NB4 (cell line): ENCODE measurements at regions not wholly inside any gene's neighbourhood (a gene's known extent, or its start where the extent isn't known, plus 50 kb on each side); places are given as distances from the start of the nearest gene placed in this dataset.

Experiments
- CTCF ChIP-seq: IDR thresholded peaks from one replicate; pipeline ENCODE4 v1.5.1; 2012; ENCODE audit warnings: low read depth, low read length
- MAX ChIP-seq: IDR thresholded peaks from 2 replicates; pipeline ENCODE4 v1.6.1; 2011; ENCODE audit warnings: low read depth, low read length
- MYC ChIP-seq: IDR thresholded peaks from 2 replicates; pipeline ENCODE4 v1.6.1; 2011; ENCODE audit warnings: low read depth, low read length
- POLR2A ChIP-seq: IDR thresholded peaks from 2 replicates; pipeline ENCODE4 v1.6.1; 2011; ENCODE audit warnings: mild to moderate bottlenecking; ENCODE audit not compliant: insufficient read length; ENCODE audit errors: extremely low read depth

- TF ChIP-seq MYC (no peak), POLR2A (no peak), CTCF (no peak), MAX (no peak)
Measured at GRCh38 chr6:67131827-67132226, 1424.8 kb upstream of the EYS start.
